ENCODE measurements at regions not wholly inside any gene's neighbourhood (a gene's known extent, or its start where the extent isn't known, plus 50 kb on each side); places are given as distances from the start of the nearest gene placed in this dataset.
"Not testable (repeated sequence)": the region's sequence is repeated elsewhere in the genome, so short reads cannot be mapped to it uniquely, and the experiment has no call there.

GRCh38 chr7:152504367-152504766 is 68.6 kb upstream of the KMT2C start:
- no peak for DNase-seq (ENCODE audit: low read depth, low spot score)

DNA sequence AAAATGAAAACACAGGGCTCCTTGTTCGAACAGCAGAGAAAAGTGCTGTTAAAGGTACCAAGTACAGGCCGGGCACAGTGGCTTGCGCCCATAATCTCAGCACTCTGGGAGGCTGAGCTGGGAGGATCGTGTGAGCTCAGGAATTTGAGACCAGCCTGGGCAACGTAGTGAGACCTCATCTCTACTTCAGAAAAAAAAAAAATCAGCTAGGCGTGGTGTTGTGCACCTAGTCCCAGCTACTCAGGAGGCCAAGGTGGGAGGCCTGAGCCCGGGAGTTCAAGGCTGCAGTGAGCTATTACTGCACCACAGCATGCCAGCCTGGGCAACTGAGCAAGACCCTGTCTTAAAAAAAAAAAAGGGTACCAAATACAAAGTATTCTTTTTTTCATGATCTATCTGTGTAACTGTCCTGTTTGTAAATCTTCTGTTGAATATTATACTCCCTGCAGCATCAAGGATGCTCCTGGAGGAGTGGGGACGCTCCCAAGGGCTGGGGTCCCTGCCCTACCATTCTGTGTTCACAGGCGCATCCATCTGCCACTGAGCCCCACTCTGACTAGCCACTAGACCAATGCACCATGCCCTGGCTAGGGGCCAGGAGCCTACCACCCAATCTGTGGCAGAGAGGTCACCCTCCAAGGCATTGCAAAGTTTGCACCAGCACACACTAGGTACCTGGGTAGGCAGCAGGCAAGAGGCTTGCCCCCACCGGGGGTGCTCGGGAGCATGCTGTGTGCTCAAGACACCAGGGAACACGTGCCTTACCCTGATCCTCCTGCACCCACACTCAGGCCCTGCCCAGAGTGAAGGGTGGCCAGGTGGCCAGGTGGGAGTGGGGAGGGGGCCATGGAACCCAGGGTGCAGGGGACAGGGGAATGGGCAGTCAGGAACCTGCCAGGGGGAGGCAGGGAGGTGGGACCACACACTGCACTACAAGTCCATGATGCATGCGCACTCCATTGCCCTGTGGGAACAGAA is 67.3 kb upstream of the KMT2C start:
- DNase-seq (ENCODE audit: low read depth, low spot score), result no peak

GRCh38 chr7:152501506-152501905 is 65.7 kb upstream of the KMT2C start:
- DNase-seq (ENCODE audit: low read depth, low spot score), result no peak

DNA sequence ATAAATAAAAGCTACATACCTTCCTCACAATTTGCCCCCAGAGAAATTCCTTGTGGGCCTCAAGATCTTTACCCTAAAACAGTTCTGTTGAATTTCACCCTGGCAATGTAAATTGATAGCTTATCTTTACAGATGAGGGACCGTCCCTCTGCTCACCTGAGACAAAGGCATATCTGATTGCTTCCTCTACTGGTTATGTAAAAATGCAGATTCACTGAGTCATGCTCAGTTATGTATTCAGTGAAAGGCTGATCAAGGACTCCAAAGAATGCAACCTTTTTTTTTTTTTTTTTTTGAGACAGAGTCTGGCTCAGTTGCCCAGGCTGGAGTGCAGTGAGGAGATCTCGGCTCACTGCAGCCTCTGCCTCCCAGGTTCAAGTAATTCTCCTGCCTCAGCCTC is 64.2 kb upstream of the KMT2C start:
- DNase-seq (ENCODE audit: low read depth, low spot score), result not testable (repeated sequence)

GRCh38 chr7:152495867-152496266 is 60.1 kb upstream of the KMT2C start:
- DNase-seq (ENCODE audit: low read depth, low spot score), result no peak

DNA sequence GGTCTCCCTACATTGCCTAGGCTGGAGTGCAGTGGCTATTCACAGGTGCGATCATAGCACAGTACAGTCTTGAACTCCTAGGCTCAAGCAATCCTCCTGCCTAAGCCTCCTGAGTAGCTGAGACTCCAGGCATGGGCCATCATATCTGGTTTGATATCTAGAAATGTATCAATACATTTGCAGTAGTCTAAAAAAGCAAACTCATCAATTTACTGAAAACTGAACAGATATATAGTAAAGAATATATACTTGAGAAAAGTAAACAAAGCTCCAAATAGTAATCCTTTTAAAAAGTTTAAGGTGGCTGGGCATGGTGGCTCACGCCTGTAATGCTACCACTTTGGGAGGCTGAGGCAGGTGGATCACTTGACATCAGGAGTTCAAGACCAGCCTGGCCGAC is 57.1 kb upstream of the KMT2C start:
- DNase-seq (ENCODE audit: low read depth, low spot score), result no peak

GRCh38 chr7:152489044-152489443 is 53.2 kb upstream of the KMT2C start:
- DNase-seq (ENCODE audit: low read depth, low spot score), result no peak

DNA sequence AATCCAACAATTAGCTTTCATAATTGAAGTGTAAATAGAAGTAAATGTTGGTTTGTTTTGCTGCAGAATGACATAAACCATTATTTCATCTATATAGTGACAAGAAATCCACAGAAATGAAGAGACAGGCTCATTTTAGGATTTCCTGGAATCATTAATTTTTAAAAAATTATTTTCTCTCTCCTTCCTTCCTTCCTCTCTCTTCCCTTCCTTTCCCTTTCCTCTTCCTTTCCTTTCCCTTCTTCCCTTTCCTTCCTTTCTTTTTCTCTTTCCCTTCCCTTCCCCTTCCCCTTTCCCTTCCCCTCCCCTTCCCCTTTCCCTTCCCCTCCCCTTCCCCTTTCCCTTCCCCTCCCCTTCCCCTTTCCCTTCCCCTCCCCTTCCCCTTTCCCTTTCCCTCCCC is 51.2 kb upstream of the KMT2C start:
- DNase-seq (ENCODE audit: low read depth, low spot score), result no peak

DNA sequence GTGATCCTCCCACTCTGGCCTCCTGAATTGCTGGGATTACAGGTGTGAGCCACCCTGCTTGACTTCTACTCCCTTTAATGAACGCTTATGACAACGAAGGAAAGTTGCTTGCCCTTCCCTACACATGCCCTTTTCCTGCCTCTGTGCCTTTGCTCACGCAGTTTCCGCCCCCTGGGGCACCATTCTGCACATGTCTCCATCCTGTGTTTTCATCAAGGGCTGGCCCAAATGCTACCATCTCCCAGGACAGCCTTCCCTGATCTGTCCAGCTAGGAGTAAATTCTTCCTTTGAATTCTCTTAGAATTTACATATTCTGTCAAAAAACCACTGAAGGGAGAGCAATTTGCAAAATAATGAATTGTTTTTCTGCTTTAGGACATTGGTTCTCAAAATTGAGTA is 50.0 kb upstream of the KMT2C start:
- no peak for DNase-seq (ENCODE audit: low read depth, low spot score)
